HG02763 (cell line): ENCODE measurements at regions not wholly inside any gene's neighbourhood (a gene's known extent, or its start where the extent isn't known, plus 50 kb on each side); places are given as distances from the start of the nearest gene placed in this dataset.

Source experiments
- ATAC-seq: cut with Tn5 transposase; IDR thresholded peaks from one replicate; pipeline ENCODE4 v1.9.1; 2021; ENCODE audit warnings: mild to moderate bottlenecking, moderate library complexity; ENCODE audit not compliant: unreplicated experiment

DNA sequence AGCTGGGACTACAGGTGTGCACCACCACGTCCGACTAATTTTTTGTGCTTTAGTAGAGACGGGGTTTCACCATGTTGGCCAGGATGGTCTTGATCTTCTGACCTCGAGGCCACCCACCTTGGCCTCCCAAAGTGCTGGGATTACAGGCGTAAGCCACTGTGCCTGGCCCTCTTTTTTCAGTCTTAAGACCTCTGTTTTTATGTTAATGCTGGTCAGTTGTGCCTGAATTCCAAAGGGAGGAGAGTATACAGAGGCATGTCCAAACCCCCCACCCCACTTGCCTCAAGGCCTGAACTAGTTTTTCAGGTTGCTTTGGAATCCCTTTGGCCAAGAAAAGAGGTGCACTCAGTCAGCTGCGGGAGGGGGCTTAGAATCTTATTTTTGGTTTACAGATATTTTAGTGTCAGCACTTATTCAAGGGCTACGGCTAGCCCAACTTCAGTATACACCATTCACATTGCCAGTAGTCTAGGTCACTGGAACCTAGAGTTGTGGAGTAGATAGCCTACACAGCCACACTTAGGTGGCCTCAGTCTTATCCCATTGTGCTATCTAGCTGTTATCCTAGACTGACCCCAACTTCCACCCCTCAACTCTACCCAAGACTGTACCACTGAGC, 128.0 kb upstream of the TPM1 start:
- no peak for ATAC-seq

DNA sequence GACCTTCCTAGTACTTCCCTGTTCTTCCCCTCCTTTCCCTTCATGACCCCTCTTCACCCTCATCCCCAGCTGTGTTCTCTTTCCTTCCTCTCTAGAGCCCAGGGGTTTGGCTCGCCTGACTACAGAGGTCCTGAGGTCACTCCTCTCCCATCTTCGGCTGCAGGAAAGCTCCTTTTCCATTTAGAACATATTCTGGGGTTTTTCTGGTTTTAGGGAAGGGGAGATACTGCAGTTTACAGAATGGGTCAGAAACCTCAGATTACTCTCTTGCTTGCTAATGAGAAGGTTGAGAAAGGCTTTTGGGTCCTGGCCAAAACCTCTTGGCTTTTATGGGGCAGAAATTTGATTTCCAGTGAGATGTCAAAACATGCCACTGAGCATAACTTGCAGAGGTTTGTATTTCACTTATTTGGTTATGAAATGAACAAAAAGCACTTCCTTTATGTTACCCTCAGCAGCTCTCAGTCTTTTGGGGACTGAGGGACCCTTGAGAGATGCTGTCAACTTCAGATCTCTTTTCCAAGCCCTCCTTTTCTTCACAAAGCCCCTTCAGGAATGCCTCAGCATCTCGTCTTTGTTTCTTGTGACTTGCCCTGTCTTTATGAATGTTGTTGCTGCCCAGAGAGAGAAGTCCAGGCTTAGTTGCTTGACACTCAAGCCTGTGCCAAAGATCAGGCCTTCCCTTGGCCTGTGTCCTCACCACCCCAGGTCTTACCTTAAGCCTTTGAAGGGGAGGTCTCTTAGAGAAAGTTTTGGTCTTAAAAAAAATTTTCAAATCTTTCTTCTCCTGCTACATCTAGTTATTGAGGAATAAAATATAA, 121.7 kb upstream of the TPM1 start:
- no peak for ATAC-seq

DNA sequence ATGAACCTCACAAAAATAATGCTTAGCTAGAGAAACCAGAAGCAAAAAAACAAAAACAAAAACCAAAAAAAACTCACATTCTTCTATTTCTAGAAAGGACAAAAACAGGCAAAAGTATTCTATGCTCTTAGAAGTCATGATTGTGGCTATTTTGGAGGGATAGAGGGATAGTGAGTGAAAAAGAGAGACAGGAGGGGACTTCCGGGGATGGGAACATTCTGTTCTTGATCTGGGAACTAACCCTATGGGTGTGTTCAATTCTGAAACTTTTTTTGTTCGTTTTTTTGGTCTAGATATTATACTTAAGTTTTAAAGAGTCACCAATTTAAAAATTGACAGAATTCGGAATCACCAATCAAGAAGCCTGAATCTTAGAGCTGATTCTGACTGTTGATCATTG, 120.0 kb upstream of the TPM1 start:
- ATAC-seq, result no peak

- ATAC-seq, result no peak
Observed at GRCh38 chr15:62925875-62926274, 116.7 kb upstream of the TPM1 start.

DNA sequence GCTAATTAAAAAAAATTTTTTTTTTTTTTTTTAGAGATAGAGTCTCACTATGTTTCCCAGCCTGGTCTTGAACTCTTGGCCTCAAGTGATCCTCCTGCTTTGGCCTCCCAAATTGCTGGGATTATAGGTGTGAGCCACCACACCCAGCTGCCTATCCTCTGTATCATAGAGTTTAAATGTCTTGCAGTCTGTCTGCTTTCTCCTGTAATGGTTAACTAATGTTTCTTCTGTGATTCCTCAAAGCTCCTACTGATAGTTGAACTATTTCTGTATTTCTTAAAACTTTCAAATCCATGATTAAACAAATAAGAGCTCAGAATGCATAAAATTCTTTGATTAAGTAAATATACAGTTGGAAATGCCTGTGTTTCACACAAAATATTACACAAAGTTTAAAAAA, 115.4 kb upstream of the TPM1 start:
- no peak for ATAC-seq

GRCh38 chr15:62927836-62928235, 114.7 kb upstream of the TPM1 start:
- ATAC-seq, result no peak

GRCh38 chr15:62928242-62928999, 114.1 kb upstream of the TPM1 start:
- ATAC-seq, result no peak

DNA sequence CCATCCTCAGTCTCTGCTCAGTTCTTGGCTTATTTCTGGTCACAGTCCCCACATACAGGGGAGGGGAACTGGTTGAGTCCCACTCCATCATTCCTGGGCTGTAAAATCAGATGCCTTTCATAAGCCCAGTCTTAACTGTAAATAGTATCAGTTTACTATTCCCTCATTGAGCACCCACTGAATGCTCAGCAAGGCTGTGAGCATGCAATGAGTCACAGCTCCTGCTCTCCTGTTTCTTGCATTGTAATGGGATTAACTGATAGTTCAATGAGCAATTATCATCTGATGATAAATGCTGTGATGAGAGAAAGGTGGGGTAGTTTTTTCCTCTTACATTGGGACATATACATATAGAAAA, 113.6 kb upstream of the TPM1 start:
- ATAC-seq, result no peak

GRCh38 chr15:62931650-62932049, 110.9 kb upstream of the TPM1 start:
- ATAC-seq, result no peak

- ATAC-seq, result no peak
Observed at GRCh38 chr15:62932436-62932835, 110.1 kb upstream of the TPM1 start.

DNA sequence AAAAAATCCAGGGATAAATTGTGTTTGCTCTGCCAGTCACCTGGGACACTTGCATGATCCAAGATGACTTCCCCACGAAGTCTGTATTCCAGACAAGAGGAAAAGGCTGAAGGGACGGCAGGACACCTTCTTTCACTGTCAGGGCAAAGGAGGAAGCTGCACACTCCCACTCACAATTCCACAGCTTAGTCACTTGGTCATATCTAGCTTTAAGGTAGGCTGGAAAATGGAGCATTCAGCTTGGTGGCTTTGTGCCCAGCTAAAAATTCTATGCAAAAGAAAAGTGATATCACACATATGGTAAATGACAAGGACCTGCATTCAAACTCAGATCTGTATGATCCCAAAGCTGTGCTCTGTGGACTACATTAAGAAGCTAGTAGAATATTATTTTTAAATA, 109.2 kb upstream of the TPM1 start:
- ATAC-seq, result no peak

DNA sequence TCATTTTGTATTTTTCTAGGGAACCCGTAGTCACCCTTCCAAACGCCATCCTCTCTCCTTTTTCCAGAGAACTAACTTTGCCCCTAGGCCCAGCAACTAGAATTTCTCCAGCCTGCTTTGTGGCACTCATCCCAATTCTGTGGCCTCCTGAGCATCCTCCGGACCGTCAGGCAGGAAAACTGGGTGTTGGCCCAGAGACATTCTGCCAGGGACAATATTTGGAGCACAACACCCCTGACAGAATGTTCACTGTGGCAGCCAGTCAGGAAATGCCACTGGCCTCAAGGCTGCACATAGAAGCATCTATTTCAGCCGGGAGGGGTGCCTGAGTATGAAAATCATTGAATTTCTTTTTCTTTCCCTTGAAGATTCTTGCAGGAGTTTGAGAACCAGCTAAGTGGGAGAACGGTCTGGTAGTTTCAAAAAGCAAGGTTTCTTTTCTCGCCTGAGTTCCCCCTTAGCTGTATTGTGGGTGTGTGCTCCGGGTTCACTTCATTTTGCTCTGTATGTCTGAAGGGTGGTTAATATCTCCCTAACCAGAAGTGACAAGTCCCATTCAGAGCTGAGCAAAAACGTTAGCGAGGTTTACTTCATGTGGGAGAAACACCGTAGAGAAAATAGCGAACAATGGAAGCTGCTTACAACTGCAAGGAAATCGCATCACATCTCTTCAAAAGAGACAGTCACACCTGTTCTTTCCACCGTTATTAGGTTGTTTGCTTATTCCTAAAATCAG, 108.1 kb upstream of the TPM1 start:
- ATAC-seq, result no peak

DNA sequence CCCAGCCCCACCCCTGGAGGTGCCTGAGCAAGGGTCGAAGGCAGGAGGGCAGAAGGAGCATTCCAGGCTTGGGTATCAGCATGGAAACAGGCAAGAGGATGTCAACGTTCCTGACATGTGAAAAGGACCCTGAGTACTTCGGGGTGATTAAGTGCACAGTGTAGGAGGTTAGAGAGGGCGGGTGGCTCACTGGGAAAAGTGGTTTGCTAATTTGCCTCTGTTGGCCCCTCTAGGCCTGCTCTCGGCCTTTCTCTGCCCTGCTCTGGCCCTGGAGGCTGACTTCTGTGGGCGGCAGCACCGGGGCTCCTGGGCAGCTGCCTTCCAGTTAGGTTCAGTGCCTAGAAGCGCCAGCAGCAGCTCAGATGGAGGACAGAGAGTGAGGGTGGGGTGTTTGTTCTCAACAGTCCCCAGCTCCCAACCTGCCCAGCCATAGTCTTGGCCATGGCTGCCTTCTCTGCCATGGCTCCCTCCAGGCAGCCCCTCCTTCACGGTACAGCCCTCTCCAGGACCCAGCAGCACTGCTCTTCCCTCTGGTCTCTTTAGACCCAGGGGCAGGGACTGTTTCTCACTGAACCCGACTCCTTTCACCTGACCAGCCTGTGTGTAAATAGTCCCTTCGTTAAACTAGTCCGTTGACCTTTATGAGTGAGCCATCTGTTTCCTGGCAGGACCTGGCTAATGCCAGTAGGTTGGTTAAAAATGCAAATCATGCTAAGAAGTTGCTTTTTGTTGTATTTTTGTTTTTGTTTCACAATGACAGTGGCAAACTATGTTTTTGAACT, 107.1 kb upstream of the TPM1 start:
- peak; percentile 50 for ATAC-seq

GRCh38 chr15:62938825-62939224, 103.7 kb upstream of the TPM1 start:
- no peak for ATAC-seq

- no peak for ATAC-seq
Observed at GRCh38 chr15:62940093-62940754, 102.3 kb upstream of the TPM1 start.

- no peak for ATAC-seq
Observed at GRCh38 chr15:62940755-62941361, 101.7 kb upstream of the TPM1 start.

DNA sequence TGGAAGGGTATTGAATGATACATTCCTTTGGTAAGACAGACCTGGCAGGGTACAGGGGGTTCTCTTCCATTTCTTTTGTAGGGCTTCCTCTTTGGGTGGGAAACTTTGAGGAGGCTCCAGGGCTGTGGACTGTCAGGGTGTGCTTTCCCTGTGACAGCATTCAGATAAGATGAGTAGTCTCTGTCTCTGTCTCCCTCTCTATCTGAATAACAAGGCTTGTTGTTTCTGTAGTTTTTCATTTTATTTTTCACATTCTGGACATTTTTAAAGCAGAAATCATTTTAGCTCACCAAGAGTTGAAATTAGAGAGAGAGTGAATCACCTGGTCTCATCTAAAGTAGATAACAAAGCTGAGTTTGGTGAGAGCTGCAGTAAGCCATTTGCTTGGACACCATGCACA, 100.8 kb upstream of the TPM1 start:
- no peak for ATAC-seq

DNA sequence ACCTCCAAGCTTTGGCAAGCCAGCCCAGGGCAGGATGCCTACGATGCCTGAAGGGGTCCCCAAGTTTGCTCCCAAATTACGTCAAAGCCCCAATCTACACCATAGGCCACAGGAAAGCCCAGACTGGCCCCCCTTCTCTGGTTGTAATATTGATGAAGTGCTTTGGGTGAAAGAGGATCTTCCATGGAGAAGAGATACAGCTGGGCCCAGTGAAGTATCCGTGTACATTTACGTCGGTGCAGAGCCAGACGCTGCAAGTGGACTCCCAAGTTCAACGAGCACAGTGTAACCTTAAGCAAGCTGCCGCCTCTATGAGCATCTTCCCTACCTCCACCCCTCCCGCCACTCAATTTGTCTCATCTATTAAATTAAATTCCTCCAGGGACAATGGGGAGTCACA, 100.1 kb upstream of the TPM1 start:
- no peak for ATAC-seq

GRCh38 chr15:62945063-62945462, 97.5 kb upstream of the TPM1 start:
- ATAC-seq, result no peak

DNA sequence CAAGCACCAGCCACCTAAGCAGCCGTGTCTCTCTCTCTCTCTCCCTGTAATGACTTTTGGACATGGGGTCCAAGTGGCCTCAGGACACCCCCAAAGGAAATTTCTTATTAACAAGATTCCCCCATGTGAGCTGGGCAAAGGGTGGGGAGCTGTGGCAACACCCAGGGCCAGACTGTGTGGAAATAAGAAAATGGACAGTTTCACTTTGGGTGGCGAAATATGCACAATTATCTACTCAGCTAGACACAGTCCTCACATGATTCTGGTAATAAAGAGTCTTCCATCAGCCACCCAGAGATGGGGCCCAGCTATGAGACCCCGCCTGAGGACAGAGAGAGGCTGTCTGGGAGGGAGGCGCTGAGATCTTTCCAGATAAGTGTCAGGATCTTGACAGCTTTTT, 96.8 kb upstream of the TPM1 start:
- no peak for ATAC-seq
